Inferior parietal cortex (tissue), 1 donor: ENCODE measurements at regions not wholly inside any gene's neighbourhood (a gene's known extent, or its start where the extent isn't known, plus 50 kb on each side); places are given as distances from the start of the nearest gene placed in this dataset.
"Not testable (repeated sequence)": the region's sequence is repeated elsewhere in the genome, so short reads cannot be mapped to it uniquely, and the experiment has no call there.

ENCODE experiments used
- DNase-seq: peaks from one replicate; pipeline ENCODE4 v3.0.0-alpha.2; 2016; ENCODE audit errors: extremely low spot score

GRCh38 chrX:109172091-109172602 lies 309.7 kb downstream of the GUCY2F start:
- no peak for DNase-seq

- no peak for DNase-seq
Observed at GRCh38 chrX:109155161-109155560, 326.7 kb downstream of the GUCY2F start.

GRCh38 chrX:109144173-109144572 lies 337.7 kb downstream of the GUCY2F start:
- not testable (repeated sequence) for DNase-seq

- no peak for DNase-seq
Observed at GRCh38 chrX:109140463-109140862, 341.4 kb downstream of the GUCY2F start.

- DNase-seq = no peak
Observed at GRCh38 chrX:109134777-109135176, 347.1 kb downstream of the GUCY2F start.

- DNase-seq = no peak
Observed at GRCh38 chrX:109125304-109125703, 356.6 kb downstream of the GUCY2F start.

GRCh38 chrX:109089359-109089758 lies 353.0 kb upstream of the IRS4 start:
- no peak for DNase-seq

GRCh38 chrX:109077788-109078187 lies 341.4 kb upstream of the IRS4 start:
- DNase-seq = no peak

GRCh38 chrX:109054181-109054581 lies 317.8 kb upstream of the IRS4 start:
- not testable (repeated sequence) for DNase-seq

GRCh38 chrX:109049903-109050302 lies 313.5 kb upstream of the IRS4 start:
- DNase-seq = no peak

- DNase-seq = no peak
Observed at GRCh38 chrX:109049416-109049815, 313.1 kb upstream of the IRS4 start.

GRCh38 chrX:109040057-109040456 lies 303.7 kb upstream of the IRS4 start:
- DNase-seq = no peak

- no peak for DNase-seq
Observed at GRCh38 chrX:109036624-109037023, 300.3 kb upstream of the IRS4 start.

- no peak for DNase-seq
Observed at GRCh38 chrX:108993909-108994308, 257.5 kb upstream of the IRS4 start.

- DNase-seq = not testable (repeated sequence)
Observed at GRCh38 chrX:108972899-108973298, 236.5 kb upstream of the IRS4 start.

GRCh38 chrX:108947205-108947604 lies 210.8 kb upstream of the IRS4 start:
- no peak for DNase-seq

GRCh38 chrX:108946531-108946930 lies 210.2 kb upstream of the IRS4 start:
- DNase-seq = no peak

GRCh38 chrX:108945883-108946523 lies 209.6 kb upstream of the IRS4 start:
- no peak for DNase-seq

GRCh38 chrX:108914791-108915190 lies 178.4 kb upstream of the IRS4 start:
- DNase-seq = no peak

- DNase-seq = not testable (repeated sequence)
Observed at GRCh38 chrX:108903831-108904230, 167.5 kb upstream of the IRS4 start.

- no peak for DNase-seq
Observed at GRCh38 chrX:108900333-108900732, 164.0 kb upstream of the IRS4 start.

- DNase-seq = not testable (repeated sequence)
Observed at GRCh38 chrX:108896349-108896748, 160.0 kb upstream of the IRS4 start.

GRCh38 chrX:108892501-108892900 lies 156.1 kb upstream of the IRS4 start:
- DNase-seq = no peak

- DNase-seq = no peak
Observed at GRCh38 chrX:108875548-108875947, 139.2 kb upstream of the IRS4 start.
